HG03520 (cell line): ENCODE measurements at regions not wholly inside any gene's neighbourhood (a gene's known extent, or its start where the extent isn't known, plus 50 kb on each side); places are given as distances from the start of the nearest gene placed in this dataset.

Experiments used
- ATAC-seq: cut with Tn5 transposase; IDR thresholded peaks from one replicate; pipeline ENCODE4 v1.9.1; 2021; ENCODE audit warnings: mild to moderate bottlenecking, moderate library complexity; ENCODE audit not compliant: unreplicated experiment

DNA sequence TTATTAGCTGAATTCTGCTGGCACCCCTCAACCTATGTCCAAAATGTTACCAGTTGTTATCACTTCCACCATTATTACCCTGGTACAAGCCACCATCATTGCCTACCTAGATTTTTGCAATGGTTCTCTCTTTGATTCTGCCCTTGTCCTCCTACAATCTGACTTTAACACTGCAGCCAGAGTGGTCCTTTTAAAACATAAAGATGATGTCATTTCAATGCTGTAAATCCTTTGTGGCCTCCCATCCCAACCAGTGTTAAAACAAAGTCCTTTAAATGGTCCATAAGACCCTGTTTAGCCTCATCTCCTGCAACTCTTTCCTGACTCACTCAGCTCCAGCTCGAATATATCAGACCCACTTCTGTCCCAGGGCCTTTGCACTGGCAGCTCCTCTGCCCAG, 54.9 kb upstream of the FSTL4 start:
- no peak for ATAC-seq

DNA sequence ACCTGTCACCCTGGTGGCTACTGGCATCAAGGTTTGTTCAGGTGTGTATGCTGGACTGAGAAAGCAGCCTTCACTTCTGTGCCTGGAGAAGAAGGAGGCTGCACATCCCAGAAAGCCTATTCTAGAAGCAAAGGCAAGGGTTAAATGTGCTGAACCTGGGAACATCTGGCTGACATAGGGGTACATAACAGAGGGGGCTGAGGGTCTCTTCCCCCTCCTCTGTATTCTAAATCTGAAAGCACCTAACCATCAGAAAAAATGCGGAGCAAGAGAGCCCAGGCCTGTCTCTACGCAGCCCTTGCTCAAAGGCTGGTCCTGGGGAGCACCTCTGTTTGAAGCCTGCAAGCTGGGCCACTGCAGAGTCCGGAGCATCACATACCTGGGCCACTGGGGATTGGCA, 53.2 kb upstream of the FSTL4 start:
- no peak for ATAC-seq

DNA sequence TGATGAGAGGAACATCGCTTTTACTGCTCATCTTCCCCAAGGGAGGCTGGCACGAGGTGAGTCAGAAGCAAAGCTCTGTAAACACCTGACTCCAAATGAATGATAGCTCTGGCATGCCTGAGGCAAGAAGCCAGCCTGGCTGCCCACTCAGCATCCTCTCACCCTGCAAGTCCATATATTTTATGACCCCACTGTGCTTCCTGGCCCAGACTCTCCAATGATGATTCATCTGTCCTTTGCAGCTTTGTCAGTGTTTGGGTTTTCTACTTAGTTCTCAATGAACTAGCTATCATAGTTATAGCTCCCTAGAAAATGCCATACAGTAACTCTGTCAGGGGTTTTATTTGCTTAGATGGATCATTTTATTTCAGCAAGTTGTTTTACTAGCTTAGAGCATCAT, 52.1 kb upstream of the FSTL4 start:
- ATAC-seq: no peak

- ATAC-seq: no peak
These were observed 51.2 kb upstream of the FSTL4 start for GRCh38 chr5:133663397-133664054.

- ATAC-seq: no peak
These were observed 50.2 kb upstream of the FSTL4 start for GRCh38 chr5:133662578-133662977.
